Parathyroid adenoma (tissue), 2 donors: ENCODE measurements at regions not wholly inside any gene's neighbourhood (a gene's known extent, or its start where the extent isn't known, plus 50 kb on each side); places are given as distances from the start of the nearest gene placed in this dataset.

ENCODE experiments used
- H2AFZ ChIP-seq: fragments of 300-600 bp; sonication (generic); one replicate; pipeline ENCODE4 v1.7.0; 2017; ENCODE audit warnings: antibody characterized with exemption, mild to moderate bottlenecking
- H3K27ac ChIP-seq: fragments of 300-600 bp; sonication (generic); one replicate; pipeline ENCODE4 v1.7.0; 2017
- H3K27me3 ChIP-seq: fragments of 300-600 bp; sonication (generic); one replicate; pipeline ENCODE4 v1.7.0; 2017; ENCODE audit warnings: low read length; ENCODE audit not compliant: control insufficient read depth, insufficient read depth
- H3K36me3 ChIP-seq: fragments of 300-600 bp; sonication (generic); one replicate; pipeline ENCODE4 v1.7.0; 2017; ENCODE audit warnings: low read length; ENCODE audit not compliant: control insufficient read depth, insufficient read depth
- H3K4me1 ChIP-seq: fragments of 300-600 bp; sonication (generic); one replicate; pipeline ENCODE4 v1.7.0; 2017; ENCODE audit warnings: control low read depth
- H3K4me2 ChIP-seq: fragments of 300-600 bp; sonication (generic); one replicate; pipeline ENCODE4 v1.7.0; 2017; ENCODE audit warnings: low read length
- H3K4me3 ChIP-seq: fragments of 300-600 bp; sonication (generic); one replicate; pipeline ENCODE4 v1.7.0; 2017; ENCODE audit warnings: low read depth, low read length
- H3K79me2 ChIP-seq: fragments of 300-600 bp; sonication (generic); one replicate; pipeline ENCODE4 v1.7.0; 2017; ENCODE audit warnings: control low read depth
- H3K9ac ChIP-seq: fragments of 300-600 bp; sonication (generic); one replicate; pipeline ENCODE4 v1.7.0; 2017; ENCODE audit warnings: mild to moderate bottlenecking
- H3K9me3 ChIP-seq: fragments of 300-600 bp; sonication (generic); one replicate; pipeline ENCODE4 v1.7.0; 2017; ENCODE audit warnings: low read length; ENCODE audit not compliant: control insufficient read depth
- CTCF ChIP-seq: fragments of 300-600 bp; sonication (generic); IDR thresholded peaks from one replicate; pipeline ENCODE4 v1.7.0; 2017; ENCODE audit warnings: antibody characterized with exemption, mild to moderate bottlenecking
- donor health status: primary hyperparathyroidism.

DNA sequence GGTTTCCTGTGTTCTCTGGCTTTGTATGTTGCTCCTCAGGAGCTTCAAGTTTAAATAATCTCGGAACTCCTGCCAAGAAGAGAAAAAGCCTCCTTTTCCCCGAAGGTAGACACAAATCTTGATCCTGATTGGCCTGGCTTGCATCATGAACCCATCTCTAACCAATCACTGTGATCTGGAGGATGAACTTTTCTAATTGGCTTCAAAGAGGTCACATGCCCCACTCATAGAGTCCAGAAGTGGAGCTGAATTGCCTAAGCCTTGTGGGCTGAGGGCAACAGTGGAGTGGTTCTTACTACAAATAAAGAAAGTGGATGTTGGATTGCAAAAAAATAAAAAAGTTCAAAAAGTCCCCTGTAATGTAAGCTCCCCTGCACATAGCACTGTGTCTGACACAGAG lies 245.9 kb downstream of the MID1IP1 start:
- Histone ChIP-seq H3K9ac (no peak overlapping the region), H3K27ac (no peak overlapping the region), H3K4me1 (no peaks in the 10 kb centered on the region), H3K4me3 (no peak overlapping the region), H3K27me3 (no peaks in the 10 kb centered on the region), H3K4me2 (no peak overlapping the region), H3K79me2 (no peaks in the 10 kb centered on the region), H3K36me3 (no peaks in the 10 kb centered on the region), H3K9me3 (no peaks in the 10 kb centered on the region), H2AFZ (no peak overlapping the region)
- no peak for TF ChIP-seq CTCF

- no peak for TF ChIP-seq CTCF
- no peak overlapping the region for H2AFZ ChIP-seq
- no peaks in the 10 kb centered on the region for H3K79me2 ChIP-seq
- H3K9ac ChIP-seq: no peak overlapping the region
- H3K27ac ChIP-seq: no peak overlapping the region
- no peak overlapping the region for H3K4me3 ChIP-seq
- H3K36me3 ChIP-seq: no peaks in the 10 kb centered on the region
- H3K4me2 ChIP-seq: no peak overlapping the region
- no peaks in the 10 kb centered on the region for H3K9me3 ChIP-seq
- no peaks in the 10 kb centered on the region for H3K4me1 ChIP-seq
- no peaks in the 10 kb centered on the region for H3K27me3 ChIP-seq
Observed at GRCh38 chrX:39049975-39050374, 248.7 kb downstream of the MID1IP1 start.

GRCh38 chrX:39050427-39050826 lies 249.2 kb downstream of the MID1IP1 start:
- H3K36me3 ChIP-seq: no peaks in the 10 kb centered on the region
- no peak overlapping the region for H3K4me3 ChIP-seq
- no peak overlapping the region for H3K9ac ChIP-seq
- H3K27me3 ChIP-seq: no peaks in the 10 kb centered on the region
- H2AFZ ChIP-seq: no peak overlapping the region
- H3K4me2 ChIP-seq: no peak overlapping the region
- no peaks in the 10 kb centered on the region for H3K9me3 ChIP-seq
- no peaks in the 10 kb centered on the region for H3K79me2 ChIP-seq
- no peak overlapping the region for H3K27ac ChIP-seq
- H3K4me1 ChIP-seq: no peaks in the 10 kb centered on the region
- TF ChIP-seq CTCF: no peak

DNA sequence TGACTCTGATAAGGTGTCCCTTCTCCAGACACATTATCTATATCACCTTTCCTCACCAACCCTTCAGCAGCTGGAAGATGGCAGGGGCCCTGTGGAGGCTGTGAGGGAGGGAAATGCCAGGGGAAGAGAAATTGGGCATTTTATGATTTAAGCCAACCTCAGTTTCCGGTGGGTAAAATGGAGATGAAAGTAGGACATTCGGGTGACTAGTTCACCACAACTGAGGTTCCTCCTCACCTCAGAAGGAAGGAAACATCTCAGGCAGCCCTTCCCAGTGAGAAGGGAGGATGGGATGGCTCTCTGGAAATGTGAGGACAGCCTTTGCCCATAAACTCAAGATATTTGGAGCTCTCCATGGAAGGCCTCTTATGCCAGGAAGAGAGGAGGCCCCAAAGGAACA lies 251.5 kb downstream of the MID1IP1 start:
- H3K4me3 ChIP-seq: no peak overlapping the region
- no peaks in the 10 kb centered on the region for H3K9me3 ChIP-seq
- H3K36me3 ChIP-seq: no peaks in the 10 kb centered on the region
- no peak overlapping the region for H3K27ac ChIP-seq
- H3K79me2 ChIP-seq: no peaks in the 10 kb centered on the region
- TF ChIP-seq CTCF: no peak
- no peaks in the 10 kb centered on the region for H3K4me1 ChIP-seq
- H3K4me2 ChIP-seq: no peak overlapping the region
- H3K27me3 ChIP-seq: no peaks in the 10 kb centered on the region
- H2AFZ ChIP-seq: no peak overlapping the region
- no peak overlapping the region for H3K9ac ChIP-seq

DNA sequence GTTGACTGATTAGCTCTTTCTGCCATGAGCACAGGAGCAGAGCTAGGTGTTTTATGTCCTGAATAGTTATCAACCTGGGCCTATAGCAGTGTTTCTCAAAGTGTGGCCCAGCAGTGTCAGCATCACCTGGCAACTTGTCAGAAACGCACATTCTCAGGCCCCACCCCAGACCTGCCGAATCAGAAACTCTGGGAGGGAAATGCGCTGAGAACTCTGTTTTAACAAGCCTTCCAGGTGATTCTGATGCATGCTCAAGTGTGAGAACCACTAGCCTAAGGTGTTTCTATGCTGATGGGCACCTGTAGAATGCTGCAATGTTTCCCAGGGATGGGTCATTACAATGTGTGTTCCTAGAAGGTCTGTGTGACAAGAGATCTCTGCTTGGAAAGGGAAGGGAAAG lies 257.5 kb downstream of the MID1IP1 start:
- no peaks in the 10 kb centered on the region for H3K4me1 ChIP-seq
- no peak overlapping the region for H3K4me3 ChIP-seq
- no peaks in the 10 kb centered on the region for H3K27me3 ChIP-seq
- no peak for TF ChIP-seq CTCF
- no peak overlapping the region for H3K4me2 ChIP-seq
- no peak overlapping the region for H3K9ac ChIP-seq
- H2AFZ ChIP-seq: no peak overlapping the region
- H3K27ac ChIP-seq: no peak overlapping the region
- no peaks in the 10 kb centered on the region for H3K79me2 ChIP-seq
- no peaks in the 10 kb centered on the region for H3K9me3 ChIP-seq
- H3K36me3 ChIP-seq: no peaks in the 10 kb centered on the region
